LHCN-M2 (cell line): ENCODE measurements at regions not wholly inside any gene's neighbourhood (a gene's known extent, or its start where the extent isn't known, plus 50 kb on each side); places are given as distances from the start of the nearest gene placed in this dataset.

Experiments used
- DNase-seq: peaks from one replicate; pipeline ENCODE4 v3.0.0-alpha.2; 2012; ENCODE audit warnings: low read depth

- DNase-seq, result peak; percentile 97
Observed at GRCh38 chr3:72185549-72186399, 400.8 kb upstream of the PROK2 start.

- DNase-seq, result no peak
Observed at GRCh38 chr3:72183489-72183888, 398.5 kb upstream of the PROK2 start.

DNA sequence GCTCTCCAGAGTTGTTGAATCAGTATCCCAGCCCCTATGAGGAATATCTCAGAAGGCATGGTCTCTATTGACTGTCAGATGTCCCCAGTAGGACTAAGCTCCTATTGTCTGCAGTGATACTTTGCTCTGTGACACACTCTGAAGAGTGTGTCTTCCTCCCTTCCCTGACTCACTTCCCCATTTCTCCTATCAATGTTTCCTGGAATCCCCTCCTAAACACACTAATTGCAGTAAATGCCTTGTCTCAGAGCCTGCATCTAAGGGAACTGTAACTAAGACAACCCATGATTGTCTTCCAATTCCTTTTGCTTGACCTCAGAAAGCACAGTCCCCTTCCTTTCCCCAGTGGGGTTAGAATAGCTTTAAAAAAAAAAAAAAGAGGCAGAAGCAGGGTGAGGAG lies 397.3 kb upstream of the PROK2 start:
- DNase-seq, result no peak

- DNase-seq, result no peak
Observed at GRCh38 chr3:72181251-72181650, 396.3 kb upstream of the PROK2 start.

- DNase-seq, result no peak
Observed at GRCh38 chr3:72180405-72180804, 395.5 kb upstream of the PROK2 start.

- no peak for DNase-seq
Observed at GRCh38 chr3:72179107-72179464, 394.1 kb upstream of the PROK2 start.

- DNase-seq, result no peak
Observed at GRCh38 chr3:72178463-72179106, 393.6 kb upstream of the PROK2 start.

DNA sequence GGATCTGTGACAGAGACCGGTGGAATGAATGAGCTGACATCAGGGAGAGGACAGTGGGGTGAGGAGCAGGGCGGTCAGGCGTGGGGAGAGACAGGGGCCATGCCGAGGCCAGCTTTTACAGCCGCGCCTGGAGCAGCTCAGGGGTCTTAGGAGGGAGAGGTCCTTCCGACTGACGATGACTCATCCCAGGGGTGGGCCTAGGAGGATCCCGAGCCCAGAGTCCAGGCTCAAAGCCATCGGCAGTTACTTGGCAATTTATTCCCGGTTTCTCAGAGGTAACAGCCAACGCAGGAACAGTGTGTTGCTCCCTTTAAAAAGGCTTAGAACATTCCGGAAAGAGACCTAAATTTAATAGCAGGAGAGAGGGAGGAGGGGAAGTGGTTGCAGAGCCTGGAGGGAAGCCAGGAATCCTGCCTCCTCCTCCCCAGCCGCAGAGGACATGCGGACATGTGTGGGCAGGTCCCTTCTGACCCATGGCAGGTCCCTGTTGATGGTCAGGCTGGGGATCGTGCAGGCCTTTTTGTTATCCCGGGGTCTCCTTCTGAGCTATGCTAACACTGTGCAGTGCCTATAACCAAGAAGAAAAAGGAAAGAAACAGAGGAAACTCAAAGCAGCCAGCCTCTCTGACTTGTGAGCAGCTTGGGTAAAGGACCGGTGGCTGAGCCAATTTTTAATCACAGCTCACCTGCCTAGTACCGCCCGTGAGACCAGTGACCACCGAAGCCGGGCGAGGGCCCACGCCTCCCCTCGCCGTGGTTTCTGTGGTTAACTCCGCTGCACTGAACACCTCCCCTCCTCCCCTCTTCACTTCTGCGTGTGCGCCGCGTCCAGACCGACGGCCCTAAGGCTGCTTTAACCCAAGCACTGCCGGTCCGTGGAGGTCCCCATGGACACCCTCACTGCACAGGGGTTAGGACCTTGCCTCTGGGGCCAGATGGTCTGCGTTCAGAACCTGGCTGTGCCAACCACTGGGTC lies 392.4 kb upstream of the PROK2 start:
- peak; percentile 64 for DNase-seq

DNA sequence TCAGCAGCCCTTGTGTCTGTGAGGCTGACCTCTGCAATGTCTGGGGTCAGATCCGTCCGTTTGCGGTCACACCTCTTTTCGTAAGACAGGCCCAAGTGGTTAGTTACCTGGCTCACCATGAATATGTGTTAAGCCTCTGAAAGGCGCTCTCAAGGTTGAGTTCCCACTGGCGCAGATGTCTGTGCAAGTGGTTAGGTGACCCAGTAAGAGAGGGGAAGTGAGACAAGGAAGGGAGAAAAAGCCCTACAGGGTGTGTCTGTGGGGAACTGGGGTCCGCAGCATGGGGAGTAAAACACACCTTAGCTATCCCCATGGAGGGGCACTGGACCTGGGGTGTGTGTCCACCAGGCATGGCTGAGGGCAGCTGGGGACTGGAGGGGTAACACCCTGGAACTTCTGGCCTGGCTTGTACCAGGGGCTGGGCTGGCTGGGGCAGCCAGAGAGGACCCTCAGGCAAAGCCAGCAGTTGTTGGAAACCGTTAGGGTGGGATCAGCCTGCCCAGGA lies 391.6 kb upstream of the PROK2 start:
- DNase-seq, result no peak

GRCh38 chr3:72175296-72175858 lies 390.4 kb upstream of the PROK2 start:
- DNase-seq, result no peak

DNA sequence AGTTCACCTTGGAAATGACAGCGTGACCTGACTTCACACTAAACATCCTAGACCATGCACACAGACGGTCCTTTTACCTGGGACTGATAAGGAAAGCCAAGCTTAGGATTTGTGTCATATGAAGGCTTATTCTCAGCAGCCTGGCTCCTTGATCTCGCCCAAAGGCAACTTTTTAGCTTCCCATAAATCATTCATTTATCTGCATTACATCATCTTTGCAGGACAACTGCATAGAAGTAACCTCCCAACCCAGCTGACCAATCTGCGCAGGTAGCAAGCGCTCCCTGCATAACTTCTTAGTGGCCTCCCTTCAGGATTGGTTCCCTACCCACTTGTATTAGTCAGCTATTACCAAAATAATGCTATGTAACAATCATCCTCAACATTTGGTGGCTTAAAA lies 389.9 kb upstream of the PROK2 start:
- DNase-seq, result no peak

GRCh38 chr3:72174040-72174439 lies 389.1 kb upstream of the PROK2 start:
- no peak for DNase-seq

GRCh38 chr3:72171946-72172345 lies 387.0 kb upstream of the PROK2 start:
- no peak for DNase-seq

- DNase-seq, result peak; percentile 44
Observed at GRCh38 chr3:72171463-72171881, 386.5 kb upstream of the PROK2 start.

DNA sequence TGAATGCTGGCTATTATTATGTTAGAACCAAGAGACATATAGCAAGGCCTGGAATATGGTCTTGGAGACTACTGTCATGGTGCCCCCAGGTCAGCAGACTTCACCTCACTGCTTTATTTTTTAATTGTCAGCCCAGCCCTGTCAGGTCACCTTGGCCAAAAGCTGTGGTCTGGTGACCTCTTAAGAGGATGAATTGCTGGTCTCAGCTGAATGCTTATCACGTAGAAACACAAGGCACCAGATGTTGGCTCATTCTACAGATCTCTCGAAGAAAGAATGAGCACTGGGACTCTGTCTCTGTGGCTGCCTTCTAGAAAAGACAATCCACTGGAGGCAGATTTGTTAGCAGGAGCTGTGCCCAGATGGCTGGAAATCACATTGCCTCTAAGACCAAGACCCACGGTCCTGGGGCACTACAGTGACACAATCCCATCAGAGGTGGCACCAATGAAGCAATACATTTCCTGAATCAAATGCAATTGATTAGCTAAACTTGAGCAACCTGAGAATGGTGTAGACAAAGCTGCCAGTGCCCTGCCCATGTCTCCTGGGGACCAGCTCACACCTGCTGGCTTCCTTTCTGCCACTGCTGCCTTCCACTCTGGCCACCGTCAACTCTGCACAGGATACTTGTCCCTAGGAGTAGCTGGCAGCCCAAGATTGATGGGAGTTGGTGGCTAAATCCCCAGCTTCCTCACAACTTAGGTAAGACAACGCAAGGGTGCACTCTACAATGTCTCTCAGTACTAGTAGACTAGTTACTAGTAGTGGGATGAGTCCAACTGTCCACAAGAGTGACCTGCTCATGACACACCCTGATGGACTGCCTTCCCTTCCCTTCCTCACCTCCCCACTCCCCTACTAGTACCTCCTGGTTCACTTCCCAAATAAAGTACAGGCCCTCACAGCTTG lies 384.9 kb upstream of the PROK2 start:
- no peak for DNase-seq

- DNase-seq, result no peak
Observed at GRCh38 chr3:72169120-72169519, 384.2 kb upstream of the PROK2 start.

DNA sequence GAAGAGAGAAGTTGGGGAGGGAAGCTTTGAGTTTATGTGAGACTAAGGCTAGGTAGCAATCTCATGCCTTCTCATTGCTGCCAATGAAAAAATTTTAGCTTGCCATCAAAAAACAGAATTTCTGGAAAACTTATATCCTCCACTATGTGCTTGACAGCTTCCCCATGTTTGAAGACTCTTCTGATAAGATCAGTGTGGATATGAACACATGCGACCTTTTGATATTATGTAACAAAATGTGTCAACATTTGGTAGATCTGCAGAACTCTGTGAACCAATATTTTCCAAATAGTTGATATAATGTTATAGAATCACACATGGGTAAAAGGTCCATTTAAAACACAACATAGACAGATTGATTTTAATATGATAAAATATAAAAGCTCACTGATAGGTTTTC lies 380.9 kb upstream of the PROK2 start:
- no peak for DNase-seq

DNA sequence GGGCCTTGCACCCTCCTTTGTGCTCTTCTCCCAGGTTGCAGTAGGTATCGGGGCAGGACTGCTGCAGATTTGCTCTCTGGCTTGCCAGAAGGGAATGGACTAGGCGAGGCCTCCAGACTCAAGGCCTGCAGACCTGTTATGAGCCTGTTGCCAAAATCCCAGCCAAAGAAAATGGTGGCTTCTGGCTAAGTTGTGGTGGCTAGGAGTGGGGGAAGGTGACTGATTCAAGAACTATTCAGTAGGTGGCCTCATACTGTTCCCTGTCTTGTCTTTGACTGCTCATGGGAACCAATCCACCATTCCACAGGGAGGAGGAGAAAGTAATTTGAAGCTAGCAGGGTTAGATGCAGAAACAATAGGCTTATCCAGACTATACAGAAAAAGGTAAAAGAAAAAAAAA lies 380.4 kb upstream of the PROK2 start:
- DNase-seq, result no peak

GRCh38 chr3:72164635-72164978 lies 379.7 kb upstream of the PROK2 start:
- DNase-seq, result no peak

GRCh38 chr3:72163809-72164634 lies 379.1 kb upstream of the PROK2 start:
- no peak for DNase-seq
